Endothelial cell of umbilical vein (primary cell): ENCODE measurements at regions not wholly inside any gene's neighbourhood (a gene's known extent, or its start where the extent isn't known, plus 50 kb on each side); places are given as distances from the start of the nearest gene placed in this dataset.

Experiments
- BruUV-seq: library from RNA; stranded (reverse); fragments of 400-500 nt; replicated peaks from 2 replicates; lab custom pipeline; 2021; lab: Mats Ljungman, UMichigan
- CTCF ChIA-PET: fragments of 300-600, 350-600 bp; sonication (Branson Sonifier 250); formaldehyde crosslinking; loops from one replicate; lab custom pipeline; 2021; ENCODE audit warnings: antibody characterized with exemption, inconsistent platforms; lab: Charles Lee
- POLR2A ChIA-PET: fragments of 300-600, 350-600 bp; sonication (Branson Sonifier 250); formaldehyde crosslinking; loops from one replicate; lab custom pipeline; 2021; ENCODE audit warnings: antibody characterized with exemption, inconsistent platforms; lab: Charles Lee
- DNase-seq: peaks from one replicate; pipeline ENCODE4 v3.0.0-alpha.2; 2011; ENCODE audit warnings: low read depth, low spot score
- FAIRE-seq: peaks from 2 replicates; lab custom pipeline; 2011; peaks lifted over from hg19 to GRCh38; lab: Jason Lieb, UNC
- H2AFZ ChIP-seq: 2 replicates; pipeline ENCODE4 v1.6.0; 2012; ENCODE audit warnings: low read depth, low read length, control low read depth, inconsistent platforms
- H3K27ac ChIP-seq: 2 replicates; pipeline ENCODE4 v1.5.1; 2011; ENCODE audit warnings: low read depth, mild to moderate bottlenecking, control low read depth, low read length, moderate library complexity; ENCODE audit not compliant: insufficient read depth
- H3K27me3 ChIP-seq, 2 experiments: 2 replicates each; pipeline versions ENCODE4 v1.6.0 to v1.6.1; 2011; ENCODE audit warnings: low read length in 2 of 2, mixed read lengths in 1 of 2; ENCODE audit not compliant: control insufficient read depth in 2 of 2, insufficient read depth in 2 of 2
- H3K36me3 ChIP-seq, 2 experiments: 2 replicates in 1 of 2; 3 replicates in 1 of 2; pipeline ENCODE4 v1.5.1; 2011; ENCODE audit warnings: low read length in 2 of 2, mild to moderate bottlenecking in 1 of 2, moderate library complexity in 1 of 2; ENCODE audit not compliant: control insufficient read depth in 2 of 2, insufficient read depth in 2 of 2; ENCODE audit errors: extremely low read depth in 1 of 2
- H3K4me1 ChIP-seq: 3 replicates; pipeline ENCODE4 v1.5.1; 2011; ENCODE audit warnings: mild to moderate bottlenecking, low read length; ENCODE audit not compliant: control insufficient read depth, insufficient read depth; ENCODE audit errors: extremely low read depth
- H3K4me2 ChIP-seq: 2 replicates; pipeline ENCODE4 v1.6.1; 2011; ENCODE audit warnings: low read length, control low read depth, mixed read lengths; ENCODE audit not compliant: insufficient read depth
- H3K4me3 ChIP-seq, 3 experiments: fragments of 200-600 bp in 1 of 3; sonication (generic), shearing (Covaris generic) in 1 of 3; replicated peaks in 1 of 3; 2 replicates each; pipeline ENCODE4 v1.5.1; 2011 to 2016; ENCODE audit warnings: control low read depth in 3 of 3, low read length in 3 of 3, mild to moderate bottlenecking in 2 of 3, inconsistent platforms in 1 of 3, low read depth in 1 of 3, moderate library complexity in 1 of 3; ENCODE audit not compliant: insufficient read depth in 1 of 3
- H3K79me2 ChIP-seq: 2 replicates; pipeline ENCODE4 v1.6.0; 2012; ENCODE audit warnings: low read length, inconsistent platforms; ENCODE audit not compliant: control insufficient read depth, insufficient read depth
- H3K9ac ChIP-seq: replicated peaks from 2 replicates; pipeline ENCODE3; 2011; ENCODE audit warnings: low read length, control low read depth; ENCODE audit not compliant: insufficient read depth; ENCODE audit errors: extremely low read depth
- H3K9me1 ChIP-seq: replicated peaks from 3 replicates; pipeline ENCODE4 v1.6.0; 2011; ENCODE audit warnings: mild to moderate bottlenecking, low read length; ENCODE audit not compliant: control insufficient read depth, insufficient read depth; ENCODE audit errors: extremely low read depth
- H3K9me3 ChIP-seq: replicated peaks from 2 replicates; pipeline ENCODE4 v1.5.1; 2012; ENCODE audit warnings: low read length, inconsistent platforms; ENCODE audit not compliant: control insufficient read depth, insufficient read depth
- H4K20me1 ChIP-seq: replicated peaks from 2 replicates; pipeline ENCODE3; 2011; ENCODE audit warnings: mild to moderate bottlenecking, low read length; ENCODE audit not compliant: control insufficient read depth, insufficient read depth; ENCODE audit errors: extremely low read depth
- EZH2 ChIP-seq: IDR thresholded peaks from 2 replicates; pipeline ENCODE4 v1.6.1; 2012; ENCODE audit warnings: borderline replicate concordance, low read depth, mild to moderate bottlenecking, moderate library complexity, low read length, inconsistent platforms; ENCODE audit not compliant: severe bottlenecking
- FOS ChIP-seq: IDR thresholded peaks from 2 replicates; pipeline ENCODE4 v1.6.1; 2011; ENCODE audit warnings: mild to moderate bottlenecking, low read length, moderate library complexity, borderline replicate concordance; ENCODE audit not compliant: insufficient read depth
- GATA2 ChIP-seq: IDR thresholded peaks from 2 replicates; pipeline ENCODE4 v1.7.0; 2011; ENCODE audit warnings: low read depth, mild to moderate bottlenecking, moderate library complexity, mixed read lengths, low read length; ENCODE audit not compliant: insufficient read length, insufficient read depth
- JUN ChIP-seq: IDR thresholded peaks from 2 replicates; pipeline ENCODE4 v1.6.1; 2011; ENCODE audit warnings: borderline replicate concordance, low read depth; ENCODE audit not compliant: insufficient read length, insufficient read depth
- MYC ChIP-seq: IDR thresholded peaks from one replicate; pipeline ENCODE4 v1.6.1; 2011; ENCODE audit warnings: mild to moderate bottlenecking, low read depth, low read length
- POLR2A ChIP-seq: IDR thresholded peaks from 2 replicates; pipeline ENCODE4 v1.6.1; 2012; ENCODE audit warnings: low read depth, mild to moderate bottlenecking, control low read depth, low read length
- POLR2AphosphoS5 ChIP-seq: IDR thresholded peaks from 2 replicates; pipeline ENCODE4 v1.6.1; 2012; ENCODE audit warnings: low read depth, mild to moderate bottlenecking, control low read depth, low read length, moderate library complexity; ENCODE audit not compliant: insufficient read depth
- dilution Hi-C: fragments of 300-500 bp; cut with MboI; formaldehyde crosslinking; loops from one replicate; pipeline ENCODE4 v1.15.0; 2019; ENCODE audit warnings: low sequenced_read_pairs; ENCODE audit not compliant: extremely low pct_ligation_motif_present
- intact Hi-C: fragments of 100-400 bp; cut with micrococcal nuclease; formaldehyde crosslinking; loops from one replicate; pipeline ENCODE4 v1.10.0; 2022
- TF ChIP-seq, protein P1 (sequence below), 2 donors: IDR thresholded peaks; 1 replicate in 1 of 2; 2 replicates in 1 of 2; pipeline ENCODE4 v1.5.1; 2011; ENCODE audit warnings: low read length in 2 of 2, mild to moderate bottlenecking in 2 of 2, moderate library complexity in 2 of 2, control low read depth in 1 of 2, inconsistent platforms in 1 of 2, low read depth in 1 of 2; ENCODE audit not compliant: insufficient read depth in 1 of 2; ENCODE audit errors: extremely low read depth in 1 of 2
- TF ChIP-seq, protein P2 (sequence below): IDR thresholded peaks from 2 replicates; pipeline ENCODE4 v1.6.1; 2011; ENCODE audit not compliant: insufficient read depth, insufficient read length

DNA sequence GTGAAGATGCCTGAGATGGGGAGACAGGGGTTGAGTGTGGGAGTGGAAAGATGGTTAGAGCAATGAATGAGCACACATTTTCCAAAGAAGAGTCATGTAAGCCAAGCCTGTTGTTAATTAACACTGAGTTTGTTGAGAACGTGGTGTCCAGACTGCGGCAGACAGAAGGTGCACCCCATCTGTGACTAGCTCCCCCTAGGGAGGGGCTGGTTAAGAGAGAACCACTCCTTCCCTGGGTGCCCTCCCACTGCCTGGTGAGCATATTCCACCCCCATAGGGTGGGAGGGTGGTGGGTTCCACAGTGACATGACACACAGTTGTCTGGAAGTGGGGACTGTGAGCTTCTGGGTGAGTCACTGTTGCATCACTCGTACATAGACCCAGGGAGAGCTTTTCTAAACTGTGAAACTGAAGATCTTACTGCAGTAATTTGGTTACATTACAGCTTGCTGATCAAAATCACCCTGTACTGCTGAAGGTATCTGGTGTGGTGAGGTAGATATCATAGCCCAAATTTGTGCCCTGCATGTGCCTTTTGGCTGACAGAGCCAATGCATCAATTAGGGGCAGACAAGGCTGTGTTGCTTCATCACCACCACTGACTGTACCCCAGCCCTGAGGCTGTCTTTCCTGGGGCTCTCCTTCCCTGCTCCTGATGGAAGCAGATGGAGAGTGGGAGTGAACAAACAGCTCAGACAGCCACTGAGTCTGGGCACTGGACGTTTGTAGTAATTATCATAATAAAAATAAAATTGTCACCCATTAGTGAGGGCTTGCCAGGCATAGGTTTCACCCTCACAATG, 150.9 kb downstream of the EMP1 start:
- Histone ChIP-seq H2AFZ (no peak overlapping the region), H3K79me2 (no peaks in the 10 kb centered on the region), H3K36me3 (no peaks in the 10 kb centered on the region), H3K27me3 (peaks cover 3 to 5% of the 10 kb centered on the region in 2 experiments), H3K9ac (no peak overlapping the region), H3K4me3 (no peak overlapping the region), H3K9me3 (no peaks in the 10 kb centered on the region), H3K9me1 (no peaks in the 10 kb centered on the region), H3K27ac (no peak overlapping the region), H4K20me1 (no peaks in the 10 kb centered on the region), H3K4me2 (no peak overlapping the region), H3K4me1 (no peaks in the 10 kb centered on the region)
- BruUV-seq, result no TSS peak
- intact Hi-C loops, result no loop called here
- TF ChIP-seq FOS (no peak), EZH2 (no peak), MYC (no peak), POLR2AphosphoS5 (no peak), POLR2A (no peak), JUN (no peak), GATA2 (no peak)
- TF ChIP-seq, protein P1, sequence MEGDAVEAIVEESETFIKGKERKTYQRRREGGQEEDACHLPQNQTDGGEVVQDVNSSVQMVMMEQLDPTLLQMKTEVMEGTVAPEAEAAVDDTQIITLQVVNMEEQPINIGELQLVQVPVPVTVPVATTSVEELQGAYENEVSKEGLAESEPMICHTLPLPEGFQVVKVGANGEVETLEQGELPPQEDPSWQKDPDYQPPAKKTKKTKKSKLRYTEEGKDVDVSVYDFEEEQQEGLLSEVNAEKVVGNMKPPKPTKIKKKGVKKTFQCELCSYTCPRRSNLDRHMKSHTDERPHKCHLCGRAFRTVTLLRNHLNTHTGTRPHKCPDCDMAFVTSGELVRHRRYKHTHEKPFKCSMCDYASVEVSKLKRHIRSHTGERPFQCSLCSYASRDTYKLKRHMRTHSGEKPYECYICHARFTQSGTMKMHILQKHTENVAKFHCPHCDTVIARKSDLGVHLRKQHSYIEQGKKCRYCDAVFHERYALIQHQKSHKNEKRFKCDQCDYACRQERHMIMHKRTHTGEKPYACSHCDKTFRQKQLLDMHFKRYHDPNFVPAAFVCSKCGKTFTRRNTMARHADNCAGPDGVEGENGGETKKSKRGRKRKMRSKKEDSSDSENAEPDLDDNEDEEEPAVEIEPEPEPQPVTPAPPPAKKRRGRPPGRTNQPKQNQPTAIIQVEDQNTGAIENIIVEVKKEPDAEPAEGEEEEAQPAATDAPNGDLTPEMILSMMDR (IDR thresholded peaks at IDR 0.05; ENCODE audit: extremely low read depth in 1 of 2, insufficient read depth in 1 of 2, low read depth in 1 of 2, low read length in 2 of 2), result no peak
- TF ChIP-seq, protein P2, sequence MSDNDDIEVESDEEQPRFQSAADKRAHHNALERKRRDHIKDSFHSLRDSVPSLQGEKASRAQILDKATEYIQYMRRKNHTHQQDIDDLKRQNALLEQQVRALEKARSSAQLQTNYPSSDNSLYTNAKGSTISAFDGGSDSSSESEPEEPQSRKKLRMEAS, result no peak
- FAIRE-seq (no peak), DNase-seq (no peak)
- dilution Hi-C loops, result no loop called here
- ChIA-PET POLR2A (no interaction called here), CTCF (interaction anchor here (1.0 kb wide), 1 partner anchor 9 kb away, joined by 3 read pairs; no protein-coding TSS in a partner anchor)
